HG03139 (cell line): ENCODE measurements at regions not wholly inside any gene's neighbourhood (a gene's known extent, or its start where the extent isn't known, plus 50 kb on each side); places are given as distances from the start of the nearest gene placed in this dataset.

ENCODE experiments used
- ATAC-seq: cut with Tn5 transposase; IDR thresholded peaks from one replicate; pipeline ENCODE4 v1.9.1; 2021; ENCODE audit not compliant: unreplicated experiment

DNA sequence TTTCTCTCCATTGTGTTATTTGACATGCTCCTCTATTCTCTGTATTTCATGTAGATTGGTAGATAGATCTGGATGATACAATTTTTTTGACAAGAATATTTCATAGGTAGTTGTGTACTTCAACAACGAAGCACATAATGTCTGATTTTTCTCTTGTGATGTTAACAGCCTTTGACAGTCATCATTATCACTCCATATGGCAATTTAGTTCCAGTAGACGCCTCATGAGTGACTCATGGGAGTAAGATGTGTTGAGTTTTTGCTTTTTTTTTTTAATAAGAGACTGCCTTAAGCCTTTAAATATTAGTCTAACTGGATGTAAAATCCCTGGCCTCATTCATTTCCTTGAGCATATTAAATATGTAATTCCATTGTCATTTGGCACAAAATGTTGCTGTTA is 123.5 kb upstream of the ZNF32 start:
- ATAC-seq = no peak

DNA sequence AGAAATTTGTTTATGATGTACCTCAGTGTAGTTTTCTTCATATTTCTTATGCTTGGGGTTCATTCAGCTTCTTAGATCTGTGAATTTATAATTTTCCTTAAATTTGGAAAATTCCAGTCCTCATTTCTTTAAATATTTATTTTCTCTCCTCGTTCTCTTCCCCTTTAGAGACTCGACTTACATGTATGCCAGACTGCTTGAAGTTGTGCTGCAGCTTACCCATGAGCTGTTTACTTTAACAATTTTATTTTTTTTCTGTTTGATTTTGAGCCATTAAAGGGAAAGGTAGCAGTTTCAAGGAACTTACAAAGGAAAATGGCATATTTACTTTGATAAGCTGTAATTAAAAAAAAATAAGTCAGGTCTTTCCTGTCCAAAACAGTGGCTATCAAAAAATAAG is 123.0 kb upstream of the ZNF32 start:
- no peak for ATAC-seq

DNA sequence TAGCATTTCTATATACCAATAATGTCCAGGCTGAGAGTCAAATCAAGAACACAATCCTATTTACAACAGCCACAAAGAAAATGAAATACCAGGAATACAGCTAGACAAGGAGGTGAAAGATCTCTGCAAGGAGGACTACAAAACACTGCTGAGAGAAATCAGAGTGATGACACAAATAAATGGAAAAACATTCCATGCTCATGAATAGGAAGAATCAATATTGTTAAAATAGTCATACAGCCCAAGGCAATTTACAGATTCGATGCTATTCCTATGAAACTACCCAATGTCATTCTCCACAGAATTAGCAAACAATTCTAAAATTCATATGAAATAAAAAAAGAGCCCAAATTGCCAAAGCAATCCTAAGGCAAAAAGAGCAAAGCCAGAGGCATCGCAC is 116.8 kb upstream of the ZNF32 start:
- no peak for ATAC-seq

DNA sequence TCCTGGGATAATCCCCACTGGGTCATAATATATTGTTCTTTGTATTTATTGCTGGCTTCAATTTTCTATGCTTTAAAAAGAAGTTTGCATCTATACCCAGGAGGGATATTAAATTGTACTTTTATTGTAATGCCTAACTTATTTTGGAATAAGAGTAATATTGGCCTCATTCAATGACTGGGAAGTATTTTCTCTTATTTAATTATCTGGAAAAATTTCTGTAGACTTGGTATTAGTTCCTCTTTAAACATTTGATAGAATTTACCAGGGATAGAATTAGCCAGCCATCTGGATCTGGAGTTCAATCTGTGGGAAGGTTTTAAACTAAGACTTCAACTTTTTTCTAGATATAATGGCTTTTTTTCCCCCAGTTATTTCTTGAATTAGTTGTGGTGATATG is 115.2 kb upstream of the ZNF32 start:
- ATAC-seq = no peak

DNA sequence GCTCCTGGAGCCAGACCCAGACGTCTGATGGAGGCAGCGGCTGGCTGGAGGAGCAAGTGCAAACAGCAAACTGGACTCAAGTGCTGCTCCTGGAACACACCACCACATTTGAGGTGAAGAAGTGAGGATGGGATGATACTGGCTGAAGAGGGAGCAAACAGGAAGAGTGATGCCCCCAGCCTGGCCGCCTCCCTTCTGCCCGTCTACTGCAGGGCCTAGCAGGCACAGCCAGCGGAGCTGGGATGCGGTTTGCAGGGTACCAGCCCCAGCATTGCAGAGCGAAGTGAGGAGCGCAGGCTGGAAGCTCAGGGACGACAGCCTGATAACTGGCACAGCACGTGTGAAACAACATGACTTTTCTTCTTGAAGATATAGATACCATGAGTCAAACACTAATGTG is 111.8 kb upstream of the ZNF32 start:
- ATAC-seq = no peak

DNA sequence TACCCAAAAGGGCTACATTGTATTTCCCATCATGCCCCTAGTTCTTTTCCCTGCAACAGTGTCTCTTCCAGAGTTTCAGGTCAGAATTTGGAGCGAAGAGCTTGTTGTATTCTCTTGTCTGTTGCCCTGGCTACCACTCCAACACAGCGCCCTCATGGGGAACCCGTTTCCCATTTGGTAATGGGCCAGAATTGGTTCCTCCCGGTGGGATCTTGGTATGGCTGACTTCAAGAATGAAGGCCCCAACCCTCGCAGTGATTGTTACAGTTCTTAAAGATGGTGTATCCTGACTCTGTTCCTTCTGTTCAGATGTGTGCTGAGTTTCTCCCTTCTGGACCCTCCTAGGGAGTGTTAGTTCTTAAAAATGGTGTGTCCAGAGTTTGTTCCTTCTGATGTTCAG is 110.5 kb upstream of the ZNF32 start:
- no peak for ATAC-seq

DNA sequence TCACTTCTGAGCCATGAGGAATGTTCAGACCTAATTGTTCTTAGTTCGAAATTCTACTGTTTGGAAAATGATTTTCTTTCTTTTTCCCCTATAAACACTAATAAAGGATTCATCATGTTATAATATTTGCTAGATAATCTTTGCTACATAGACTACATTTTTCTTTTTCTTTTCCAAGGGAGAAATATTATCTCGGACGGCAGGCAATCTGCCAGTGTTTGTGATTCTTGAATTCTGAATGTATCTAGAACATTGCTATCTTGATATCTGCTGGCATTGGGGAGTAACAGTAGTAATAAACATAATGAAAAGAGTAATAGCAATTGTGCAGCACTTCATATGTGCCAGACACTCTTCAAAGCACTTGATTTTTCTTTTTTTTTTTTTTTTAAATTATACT is 107.7 kb upstream of the ZNF32 start:
- ATAC-seq = no peak

DNA sequence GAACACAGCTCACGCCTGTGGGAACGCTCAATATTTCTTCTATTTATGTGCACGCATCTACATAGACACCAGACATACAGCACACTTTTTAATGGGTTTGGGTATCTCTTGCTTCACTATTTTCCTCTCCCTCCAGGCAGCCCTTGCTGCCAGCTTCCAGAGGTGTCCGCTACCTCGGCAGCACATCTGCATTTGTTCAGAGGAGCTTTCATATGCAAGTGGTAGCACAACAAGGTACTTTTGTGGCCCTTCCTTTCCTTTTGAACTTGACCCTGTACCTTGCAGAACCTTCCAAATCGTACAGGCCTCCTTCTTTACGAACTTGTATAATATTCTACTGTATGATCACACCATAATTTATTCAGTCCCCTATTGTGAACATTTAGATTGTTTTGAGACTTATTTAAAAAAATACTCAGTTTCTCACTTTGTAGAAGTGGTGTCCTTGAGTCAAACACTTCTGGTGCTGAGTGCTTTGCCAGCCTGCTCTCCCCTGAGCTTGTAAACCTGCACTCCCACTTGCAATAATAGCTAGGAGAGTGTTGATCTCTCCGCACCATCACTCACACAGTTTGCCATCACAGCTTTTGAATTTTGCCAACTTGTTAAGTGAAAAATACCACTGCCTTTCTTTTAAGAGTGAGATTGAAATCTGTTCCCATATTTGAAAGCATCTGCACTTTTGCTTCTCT is 106.0 kb upstream of the ZNF32 start:
- ATAC-seq = no peak

DNA sequence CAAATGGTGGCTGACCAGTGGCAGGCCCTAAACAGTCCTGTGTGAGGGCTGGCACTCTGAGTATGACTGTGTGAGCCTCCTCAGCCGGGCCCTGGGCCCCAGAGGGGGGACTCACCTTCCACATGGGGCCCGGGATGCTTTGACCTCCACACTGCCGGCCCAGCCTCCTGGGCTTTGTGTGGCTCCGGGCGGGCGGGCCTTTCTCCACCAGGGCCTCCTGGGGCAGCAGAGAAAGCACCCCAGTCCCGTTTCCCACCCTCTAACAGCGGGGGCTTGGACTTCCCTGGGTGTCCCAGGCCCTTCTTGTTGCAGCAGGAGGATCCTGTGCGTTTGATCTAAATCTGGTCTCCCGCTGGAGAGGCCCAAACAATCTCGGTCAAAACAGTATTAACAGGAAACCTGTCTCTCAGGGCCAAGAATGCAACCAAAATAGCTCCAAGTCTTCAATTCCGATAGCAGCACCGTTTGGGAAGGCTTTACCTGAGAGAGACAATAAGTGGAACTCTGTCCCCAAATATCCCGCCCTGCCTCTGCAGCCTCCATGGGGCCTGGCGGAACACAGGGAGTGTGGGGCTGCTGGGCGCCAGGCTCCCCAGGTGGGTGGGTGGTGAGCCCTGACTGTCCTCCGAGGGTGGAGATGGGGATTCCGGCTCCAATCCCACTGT is 104.8 kb upstream of the ZNF32 start:
- no peak for ATAC-seq

DNA sequence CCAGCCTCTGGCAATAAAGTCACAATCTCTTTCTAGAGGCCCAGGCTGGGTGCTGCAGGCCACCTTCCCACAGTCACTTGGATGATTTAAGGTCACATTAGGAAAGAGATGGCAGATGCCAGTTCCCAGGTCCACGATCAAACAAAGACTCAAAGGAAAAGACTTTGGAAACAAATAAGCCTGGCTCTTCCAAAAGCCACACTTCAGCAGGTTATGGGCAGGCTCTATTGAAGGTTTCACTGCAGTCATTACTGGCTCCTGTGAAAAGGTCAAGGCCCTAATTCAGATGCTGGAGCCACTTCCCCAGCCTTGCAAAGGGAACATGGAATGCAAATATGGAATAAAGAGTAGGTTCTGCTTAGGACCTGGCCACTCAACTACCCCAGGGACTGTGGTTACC is 104.0 kb upstream of the ZNF32 start:
- ATAC-seq = no peak

DNA sequence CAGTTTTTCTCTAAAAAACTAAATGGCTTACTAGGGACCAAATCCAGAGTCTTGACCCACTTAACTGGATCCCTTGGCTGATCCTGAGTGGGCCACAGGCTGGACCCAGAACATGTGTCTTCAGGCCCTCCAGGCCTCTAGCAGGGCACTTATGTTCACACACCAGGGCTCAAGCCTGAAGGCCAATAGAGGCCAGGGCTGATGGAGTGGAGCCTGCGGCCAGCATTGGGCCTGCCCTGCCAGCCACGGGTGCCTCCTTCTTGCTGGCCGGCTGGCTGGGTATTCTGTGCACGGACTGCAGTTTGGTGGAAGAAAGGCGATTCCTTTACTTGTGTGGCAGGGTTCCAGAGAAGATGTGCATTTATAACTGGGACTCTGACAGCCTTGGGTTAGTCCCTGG is 103.0 kb upstream of the ZNF32 start:
- ATAC-seq = no peak

DNA sequence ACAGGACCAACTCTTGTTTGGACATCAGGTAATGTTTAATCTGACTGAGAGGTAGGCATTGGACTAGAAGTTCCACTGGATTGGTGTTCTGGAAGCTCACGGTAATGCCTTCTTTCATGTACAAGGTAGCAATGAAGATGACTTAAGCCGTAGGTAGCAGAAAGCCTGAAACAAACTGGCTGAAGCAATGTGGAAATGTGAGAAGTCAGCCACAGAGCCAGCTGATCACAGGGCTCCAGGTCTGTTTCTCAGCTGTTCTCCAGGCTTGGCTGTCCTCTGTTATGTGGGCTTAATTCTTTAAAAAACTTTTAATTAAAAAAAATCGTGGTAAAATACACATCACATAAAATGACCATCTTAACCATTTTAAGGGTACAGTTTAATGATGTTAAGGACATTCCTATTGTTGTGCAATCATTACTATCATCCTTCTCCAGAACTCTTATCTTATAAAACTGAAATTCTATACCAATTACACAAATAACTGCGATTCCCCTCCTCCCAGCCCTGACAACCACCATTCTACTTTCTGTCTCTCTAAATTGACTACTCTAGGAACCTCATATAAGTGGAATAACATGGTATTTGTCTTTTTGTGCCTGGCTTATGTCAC is 101.4 kb upstream of the ZNF32 start:
- no peak for ATAC-seq

DNA sequence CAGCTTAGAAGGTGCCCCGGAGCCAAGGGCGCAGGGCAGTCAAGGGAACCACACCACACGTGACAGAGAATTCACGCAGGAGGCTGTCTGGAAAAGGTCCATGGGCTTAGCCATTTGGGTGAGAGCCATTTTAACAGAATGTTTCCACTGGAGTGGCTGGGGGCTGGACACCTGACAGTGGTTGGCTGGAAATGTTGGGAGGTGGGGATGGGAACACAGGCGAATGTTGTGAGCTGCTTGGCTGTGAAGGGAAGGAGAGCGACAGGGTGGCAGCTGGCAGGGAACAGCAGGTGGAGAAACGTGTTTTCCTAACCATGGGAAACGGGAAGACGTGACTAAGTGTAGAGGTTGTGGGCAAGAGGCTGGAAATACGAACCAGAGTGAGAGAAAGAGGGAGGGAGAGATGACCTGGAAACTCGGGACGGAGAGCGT is 100.5 kb upstream of the ZNF32 start:
- ATAC-seq = no peak

DNA sequence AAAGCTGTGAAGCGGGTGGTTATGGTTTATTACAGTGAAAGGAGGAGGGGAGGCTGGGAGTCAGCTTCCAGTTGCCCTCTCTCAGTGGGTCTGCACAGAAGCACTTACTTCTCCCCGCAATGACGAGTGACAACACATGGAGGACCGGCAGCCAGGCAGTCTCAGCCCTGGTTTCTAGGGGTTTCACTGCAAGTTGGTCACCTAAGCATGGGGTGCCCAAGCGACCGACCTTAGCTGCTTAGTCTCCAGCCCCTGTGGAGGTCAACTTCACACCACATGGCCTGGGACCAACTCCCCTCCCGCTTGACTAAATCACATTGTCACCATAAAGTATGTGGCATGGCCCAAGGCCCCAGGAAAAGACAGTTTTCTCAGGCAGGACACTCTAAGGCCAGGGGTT is 99.9 kb upstream of the ZNF32 start:
- no peak for ATAC-seq

DNA sequence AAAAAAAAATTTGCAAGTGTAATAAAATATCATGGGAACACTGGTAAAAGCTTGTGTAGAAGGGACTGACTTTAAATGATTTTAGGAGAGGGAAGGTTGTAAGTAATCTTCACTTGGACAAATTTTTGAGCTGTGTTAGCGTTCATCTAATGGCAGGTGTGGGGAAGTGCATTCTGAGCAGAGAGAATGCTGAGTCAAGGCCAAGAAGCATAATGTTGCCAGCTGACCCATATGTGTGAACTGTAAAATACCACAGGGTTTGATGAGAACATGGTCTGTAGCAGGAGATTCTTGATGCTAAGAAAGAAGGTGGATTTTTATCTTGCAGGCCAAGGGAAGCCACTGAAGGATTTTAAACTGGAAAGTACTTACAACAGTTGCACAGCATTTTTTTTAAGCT is 98.2 kb upstream of the ZNF32 start:
- no peak for ATAC-seq

DNA sequence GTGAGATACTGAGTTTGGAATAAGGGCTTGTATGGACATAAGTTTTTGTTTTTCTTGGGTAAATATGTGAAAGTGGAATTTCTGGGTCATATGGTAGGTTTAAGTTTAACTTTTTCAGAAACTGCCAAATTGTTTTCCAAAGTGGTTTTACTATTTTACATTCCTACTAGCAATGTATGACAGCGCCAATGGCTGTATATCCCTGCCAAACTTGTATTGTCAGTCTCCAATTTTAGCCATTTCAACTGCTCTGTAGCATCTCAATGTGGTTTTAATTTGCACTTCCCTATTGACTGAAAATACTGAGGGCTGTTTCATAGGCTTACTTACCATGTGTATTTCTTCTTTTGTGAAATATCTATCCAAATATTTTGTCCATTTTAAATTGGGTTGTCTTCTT is 90.5 kb upstream of the ZNF32 start:
- ATAC-seq = no peak

DNA sequence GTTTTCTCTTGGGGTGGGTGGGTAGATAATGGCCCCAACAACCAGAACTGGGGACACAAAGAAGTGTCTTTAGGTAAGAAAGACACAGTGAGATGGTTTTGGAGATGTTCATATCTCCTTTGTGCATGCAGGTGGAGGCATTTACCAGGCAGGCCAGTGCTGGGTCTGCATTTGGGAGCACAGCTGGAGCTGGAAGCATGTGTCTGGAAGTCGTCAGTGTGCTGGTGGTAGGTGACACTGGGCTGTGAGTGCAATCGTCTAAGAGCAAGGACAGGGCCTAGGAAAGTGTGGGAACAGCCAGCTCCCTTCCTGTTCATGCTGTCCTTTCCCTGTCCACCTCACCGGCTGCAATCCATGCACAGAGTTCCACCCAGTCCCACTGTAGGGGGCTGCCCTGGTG is 88.3 kb upstream of the ZNF32 start:
- no peak for ATAC-seq

DNA sequence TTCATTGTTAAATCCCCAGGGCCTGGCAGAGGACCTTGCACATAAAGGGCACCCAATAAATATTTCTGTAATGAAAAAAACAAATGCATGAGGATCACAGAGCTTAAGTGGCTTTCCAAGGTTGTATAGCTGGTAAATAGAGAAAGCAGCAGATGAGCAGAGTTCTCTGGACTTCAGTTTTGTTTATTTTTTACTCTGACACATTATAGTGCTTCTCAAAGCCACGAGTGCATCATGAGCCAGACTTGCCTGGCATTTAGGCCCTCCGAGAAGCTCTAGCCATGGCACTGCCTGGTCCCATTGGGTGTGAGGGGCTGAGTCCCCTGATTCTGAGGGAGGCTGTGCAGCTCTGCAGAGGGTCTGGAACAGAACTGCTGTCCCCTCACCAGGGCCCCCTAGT is 87.2 kb upstream of the ZNF32 start:
- no peak for ATAC-seq

DNA sequence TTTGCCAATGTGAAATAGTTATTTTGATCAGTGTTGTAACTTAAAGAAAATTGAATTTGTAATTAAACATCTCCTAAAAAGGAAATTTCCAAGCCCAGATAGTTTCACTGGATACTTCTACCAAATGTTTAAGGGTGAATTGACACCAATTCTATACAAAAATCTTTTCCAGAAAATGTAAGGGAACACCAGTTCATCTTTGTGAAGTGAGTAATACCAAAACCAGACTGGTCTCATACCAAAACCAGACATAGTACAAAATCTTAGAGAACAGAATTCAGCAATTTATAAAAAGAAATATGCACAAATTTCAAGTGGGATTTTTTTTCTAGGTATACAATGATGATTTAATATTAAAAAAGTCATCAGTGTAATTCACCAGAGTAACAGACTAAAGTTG is 86.0 kb upstream of the ZNF32 start:
- ATAC-seq = no peak

DNA sequence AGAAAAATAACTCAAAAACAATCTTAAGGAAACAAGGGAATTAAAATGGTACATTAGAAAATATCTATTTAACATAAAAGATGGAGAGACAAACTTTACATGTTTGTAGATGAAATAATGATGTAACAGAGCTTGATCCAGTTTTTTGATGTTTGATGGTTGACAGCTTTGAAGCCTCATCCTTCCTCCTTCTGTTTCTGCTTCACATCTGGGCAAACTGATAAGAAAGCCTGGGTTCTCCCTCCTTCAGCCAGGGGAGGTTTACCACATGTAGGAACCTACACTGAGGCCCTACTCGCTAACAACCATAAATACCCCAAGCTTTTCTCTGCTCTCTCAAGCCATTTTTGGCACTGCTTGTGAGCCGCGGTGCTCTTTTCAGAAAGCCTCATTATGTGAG is 82.8 kb upstream of the ZNF32 start:
- no peak for ATAC-seq

DNA sequence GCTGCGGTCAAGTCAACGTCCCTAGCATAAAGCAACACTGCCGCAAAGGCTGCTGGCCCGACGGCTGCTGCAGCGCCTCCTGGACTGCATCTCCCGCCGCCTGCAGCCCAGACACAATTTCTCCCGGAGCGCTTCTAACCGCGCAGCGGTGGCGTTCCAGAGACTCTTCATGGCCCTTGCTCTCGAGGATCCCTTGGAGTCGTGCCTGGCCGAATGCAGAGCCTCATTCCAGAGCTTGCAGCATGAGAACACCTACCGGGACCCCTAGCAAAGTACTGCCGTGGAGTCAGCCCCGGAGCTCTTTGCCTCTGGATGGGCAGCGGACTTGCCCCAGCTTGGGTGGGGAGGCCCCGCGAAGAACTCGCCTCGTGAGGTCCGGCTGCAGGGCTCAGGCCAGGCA is 79.7 kb upstream of the ZNF32 start:
- ATAC-seq = no peak

DNA sequence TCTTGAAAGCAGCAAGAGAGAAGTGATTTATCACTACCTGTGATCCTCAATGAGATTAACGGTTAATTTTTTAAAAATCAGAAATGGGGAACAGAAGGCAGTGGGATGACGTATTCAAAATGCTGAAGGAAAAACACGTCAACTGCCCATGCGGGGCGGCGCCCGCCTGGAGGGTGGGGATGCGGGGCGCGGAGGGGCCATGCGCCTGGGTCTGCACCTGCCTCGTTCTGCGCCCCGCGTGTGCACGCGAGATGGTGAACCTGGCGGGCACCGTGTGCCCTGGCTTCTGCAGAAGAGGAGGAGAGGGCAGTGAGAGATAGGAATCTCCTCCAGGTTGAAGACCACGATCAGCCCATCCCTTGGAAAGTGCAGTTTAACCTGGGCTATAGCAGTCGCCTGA is 79.3 kb upstream of the ZNF32 start:
- no peak for ATAC-seq

DNA sequence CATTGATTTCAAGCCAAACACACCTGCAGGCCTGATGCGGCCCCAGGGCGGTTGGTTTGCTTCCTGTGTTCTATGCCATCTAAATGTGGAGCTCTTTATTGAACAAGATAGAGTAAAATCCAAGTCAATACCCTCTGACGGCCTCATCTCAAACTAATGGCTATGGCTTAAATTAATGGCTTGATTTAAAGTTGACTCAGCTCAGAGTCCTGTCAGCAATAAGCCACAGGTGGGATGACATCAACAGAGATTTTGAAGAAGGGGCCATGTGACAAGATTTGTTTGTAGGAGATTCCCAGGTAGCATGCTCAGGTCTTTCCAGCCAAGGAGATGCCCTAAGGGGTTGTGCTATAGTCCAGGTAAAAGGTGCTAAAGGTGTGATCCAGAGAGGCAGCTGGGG is 66.7 kb upstream of the ZNF32 start:
- ATAC-seq = no peak
